HEK293 (cell line): ENCODE measurements at regions not wholly inside any gene's neighbourhood (a gene's known extent, or its start where the extent isn't known, plus 50 kb on each side); places are given as distances from the start of the nearest gene placed in this dataset.

Source experiments
- CTCF ChIA-PET: fragments of 350-600 bp; formaldehyde crosslinking; extraction: SDS; loops from one replicate; lab custom pipeline; 2021; ENCODE audit warnings: antibody characterized with exemption; lab: Yijun Ruan, JAX
- POLR2A ChIA-PET: fragments of 300-600 bp; formaldehyde crosslinking; extraction: SDS; loops from one replicate; lab custom pipeline; 2020; ENCODE audit warnings: antibody characterized with exemption, inconsistent platforms; lab: Yijun Ruan, JAX
- H3K27ac ChIP-seq: fragments of 200-500 bp; sonication (Bioruptor generic); 2 replicates; pipeline ENCODE4 v1.5.1; 2014; ENCODE audit warnings: low read depth, low read length, control low read depth, inconsistent platforms; ENCODE audit errors: extremely low read depth
- H3K36me3 ChIP-seq, 2 experiments: fragments of 200-500 bp in 1 of 2; sonication (Bioruptor generic) in 1 of 2; 1 replicate in 1 of 2; 2 replicates in 1 of 2; pipeline ENCODE4 v1.5.1; 2014 to 2017; ENCODE audit warnings: inconsistent platforms in 2 of 2, low read length in 2 of 2; ENCODE audit not compliant: control insufficient read depth in 2 of 2, insufficient read depth in 1 of 2
- H3K4me1 ChIP-seq: fragments of 200-500 bp; sonication (Bioruptor generic); 2 replicates; pipeline ENCODE4 v1.5.1; 2014; ENCODE audit warnings: mild to moderate bottlenecking, low read length, inconsistent platforms; ENCODE audit not compliant: control insufficient read depth, insufficient read depth
- H3K4me3 ChIP-seq: 2 replicates; pipeline ENCODE4 v1.5.1; 2011; ENCODE audit warnings: low read depth, mild to moderate bottlenecking, control low read depth, low read length, moderate library complexity
- H3K9me3 ChIP-seq: fragments of 200-500 bp; sonication (Bioruptor generic); 2 replicates; pipeline ENCODE4 v1.5.1; 2014; ENCODE audit warnings: low read depth, low read length, inconsistent platforms; ENCODE audit not compliant: control insufficient read depth, insufficient read depth
- BCL6B ChIP-seq: fragments of 450-650 bp; formaldehyde crosslinking; IDR thresholded peaks from 2 replicates; pipeline ENCODE4 v1.5.1; 2017; ENCODE audit warnings: missing biosample characterization, missing genetic modification characterization
- IKZF3 ChIP-seq: fragments of 450-650 bp; IDR thresholded peaks from 2 replicates; pipeline ENCODE4 v1.5.0; 2018; ENCODE audit warnings: missing biosample characterization, mild to moderate bottlenecking, missing genetic modification characterization, moderate library complexity
- INSM2 ChIP-seq: fragments of 450-650 bp; formaldehyde crosslinking; IDR thresholded peaks from 2 replicates; pipeline ENCODE4 v1.5.1; 2016; ENCODE audit warnings: missing biosample characterization, missing genetic modification characterization
- PRDM4 ChIP-seq: fragments of 450-650 bp; formaldehyde crosslinking; IDR thresholded peaks from 2 replicates; pipeline ENCODE4 v1.5.1; 2017; ENCODE audit warnings: missing biosample characterization, missing genetic modification characterization
- TRIM28 ChIP-seq: IDR thresholded peaks from 2 replicates; pipeline ENCODE4 v1.6.1; 2011; ENCODE audit warnings: low read length, control low read depth, borderline replicate concordance
- TSHZ1 ChIP-seq: fragments of 450-650 bp; formaldehyde crosslinking; IDR thresholded peaks from 2 replicates; pipeline ENCODE4 v1.5.1; 2016; ENCODE audit warnings: missing biosample characterization, missing genetic modification characterization, borderline replicate concordance
- YY1 ChIP-seq: fragments of 450-650 bp; formaldehyde crosslinking; IDR thresholded peaks from 2 replicates; pipeline ENCODE4 v1.5.1; 2018; ENCODE audit warnings: missing biosample characterization, missing genetic modification characterization
- ZBTB1 ChIP-seq: fragments of 450-650 bp; formaldehyde crosslinking; IDR thresholded peaks from 2 replicates; pipeline ENCODE4 v1.5.1; 2016; ENCODE audit warnings: missing biosample characterization, missing genetic modification characterization
- ZBTB44 ChIP-seq: fragments of 450-650 bp; IDR thresholded peaks from 2 replicates; pipeline ENCODE4 v1.5.1; 2018; ENCODE audit warnings: missing biosample characterization, mild to moderate bottlenecking, missing genetic modification characterization
- ZFP41 ChIP-seq: fragments of 450-650 bp; formaldehyde crosslinking; IDR thresholded peaks from 2 replicates; pipeline ENCODE4 v1.5.1; 2016; ENCODE audit warnings: missing biosample characterization, missing genetic modification characterization, borderline replicate concordance
- ZNF10 ChIP-seq: fragments of 450-650 bp; formaldehyde crosslinking; IDR thresholded peaks from 2 replicates; pipeline ENCODE4 v1.5.1; 2017; ENCODE audit warnings: missing biosample characterization, missing genetic modification characterization
- ZNF146 ChIP-seq: fragments of 450-650 bp; formaldehyde crosslinking; IDR thresholded peaks from 2 replicates; pipeline ENCODE4 v1.5.1; 2016; ENCODE audit warnings: missing biosample characterization, missing genetic modification characterization
- ZNF148 ChIP-seq: fragments of 450-650 bp; formaldehyde crosslinking; IDR thresholded peaks from 2 replicates; pipeline ENCODE4 v1.5.0; 2017; ENCODE audit warnings: missing biosample characterization, missing genetic modification characterization, borderline replicate concordance
- ZNF324 ChIP-seq: fragments of 450-650 bp; formaldehyde crosslinking; IDR thresholded peaks from 2 replicates; pipeline ENCODE4 v1.5.1; 2016; ENCODE audit warnings: missing biosample characterization, missing genetic modification characterization
- ZNF433 ChIP-seq: fragments of 450-650 bp; formaldehyde crosslinking; IDR thresholded peaks from 2 replicates; pipeline ENCODE4 v1.5.1; 2016; ENCODE audit warnings: missing biosample characterization, missing genetic modification characterization, low read depth
- ZNF501 ChIP-seq: fragments of 450-650 bp; formaldehyde crosslinking; IDR thresholded peaks from 2 replicates; pipeline ENCODE4 v1.5.1; 2016; ENCODE audit warnings: missing biosample characterization, missing genetic modification characterization
- ZNF514 ChIP-seq: fragments of 450-650 bp; formaldehyde crosslinking; IDR thresholded peaks from 2 replicates; pipeline ENCODE4 v1.5.1; 2016; ENCODE audit warnings: missing biosample characterization, missing genetic modification characterization
- ZNF585B ChIP-seq: fragments of 450-650 bp; formaldehyde crosslinking; IDR thresholded peaks from 2 replicates; pipeline ENCODE4 v1.5.1; 2016; ENCODE audit warnings: missing biosample characterization, missing genetic modification characterization
- ZNF596 ChIP-seq: fragments of 450-650 bp; IDR thresholded peaks from 2 replicates; pipeline ENCODE4 v1.5.0; 2018; ENCODE audit warnings: missing biosample characterization, mild to moderate bottlenecking, missing genetic modification characterization, moderate library complexity
- ZNF664 ChIP-seq: fragments of 450-650 bp; formaldehyde crosslinking; IDR thresholded peaks from 2 replicates; pipeline ENCODE4 v1.5.1; 2016; ENCODE audit warnings: missing biosample characterization, missing genetic modification characterization
- ZNF776 ChIP-seq: fragments of 450-650 bp; formaldehyde crosslinking; IDR thresholded peaks from 2 replicates; pipeline ENCODE4 v1.5.0; 2017; ENCODE audit warnings: missing biosample characterization, missing genetic modification characterization, borderline replicate concordance
- ZSCAN5A ChIP-seq: fragments of 450-650 bp; formaldehyde crosslinking; IDR thresholded peaks from 2 replicates; pipeline ENCODE4 v1.5.1; 2016; ENCODE audit warnings: missing biosample characterization, missing genetic modification characterization

GRCh38 chr7:25906003-25906402 lies 246.0 kb upstream of the NFE2L3 start:
- no peak overlapping the region for H3K4me3 ChIP-seq
- no peak overlapping the region for H3K27ac ChIP-seq
- no peaks in the 10 kb centered on the region for H3K36me3 ChIP-seq
- ChIA-PET CTCF (interaction anchor here (0.9 to 2.3 kb wide), 2 partner anchors 11 to 776 kb away, joined by 3 to 11 read pairs; no protein-coding TSS in a partner anchor), POLR2A (no interaction called here)
- TF ChIP-seq TSHZ1 (tag by site-specific recombination) (no peak), YY1 (tag by site-specific recombination) (no peak), ZNF776 (tag by site-specific recombination) (no peak), ZNF324 (tag by site-specific recombination) (no peak), ZNF10 (no peak), ZFP41 (no peak), ZSCAN5A (tag by site-specific recombination) (no peak), ZNF664 (tag by site-specific recombination) (no peak), ZNF514 (no peak), ZBTB1 (tag by site-specific recombination) (no peak), ZNF585B (tag by site-specific recombination) (no peak), IKZF3 (tag by site-specific recombination) (no peak), ZNF146 (no peak), ZNF433 (no peak)
- no peaks in the 10 kb centered on the region for H3K9me3 ChIP-seq
- H3K4me1 ChIP-seq = no peaks in the 10 kb centered on the region

- no peaks in the 10 kb centered on the region for H3K9me3 ChIP-seq
- H3K36me3 ChIP-seq = no peaks in the 10 kb centered on the region
- no peak overlapping the region for H3K27ac ChIP-seq
- no peaks in the 10 kb centered on the region for H3K4me1 ChIP-seq
- CTCF ChIA-PET = interaction anchor here (0.5 to 2.3 kb wide), 7 partner anchors 10 to 459 kb away, joined by 3 to 11 read pairs (median 4); no protein-coding TSS in a partner anchor
- POLR2A ChIA-PET = no interaction called here
- H3K4me3 ChIP-seq = no peak overlapping the region
- TF ChIP-seq TRIM28 = no peak
- no peak for TF ChIP-seq ZNF148 (tag by site-specific recombination)
- no peak for TF ChIP-seq BCL6B
- TF ChIP-seq INSM2 (tag by site-specific recombination) = no peak
- TF ChIP-seq ZNF596 (tag by site-specific recombination) = no peak
- no peak for TF ChIP-seq YY1 (tag by site-specific recombination)
- TF ChIP-seq ZBTB44 (tag by site-specific recombination) = no peak
- no peak for TF ChIP-seq PRDM4 (tag by site-specific recombination)
- no peak for TF ChIP-seq ZNF501
Observed at GRCh38 chr7:25906760-25907159, 245.2 kb upstream of the NFE2L3 start.
